HEK293 (cell line): ENCODE measurements at regions not wholly inside any gene's neighbourhood (a gene's known extent, or its start where the extent isn't known, plus 50 kb on each side); places are given as distances from the start of the nearest gene placed in this dataset.

Source experiments
- CTCF ChIA-PET: fragments of 350-600 bp; formaldehyde crosslinking; extraction: SDS; loops from one replicate; lab custom pipeline; 2021; ENCODE audit warnings: antibody characterized with exemption; lab: Yijun Ruan, JAX
- POLR2A ChIA-PET: fragments of 300-600 bp; formaldehyde crosslinking; extraction: SDS; loops from one replicate; lab custom pipeline; 2020; ENCODE audit warnings: antibody characterized with exemption, inconsistent platforms; lab: Yijun Ruan, JAX
- H3K27ac ChIP-seq: fragments of 200-500 bp; sonication (Bioruptor generic); 2 replicates; pipeline ENCODE4 v1.5.1; 2014; ENCODE audit warnings: low read depth, low read length, control low read depth, inconsistent platforms; ENCODE audit errors: extremely low read depth
- H3K36me3 ChIP-seq, 2 experiments: fragments of 200-500 bp in 1 of 2; sonication (Bioruptor generic) in 1 of 2; 1 replicate in 1 of 2; 2 replicates in 1 of 2; pipeline ENCODE4 v1.5.1; 2014 to 2017; ENCODE audit warnings: inconsistent platforms in 2 of 2, low read length in 2 of 2; ENCODE audit not compliant: control insufficient read depth in 2 of 2, insufficient read depth in 1 of 2
- H3K4me1 ChIP-seq: fragments of 200-500 bp; sonication (Bioruptor generic); 2 replicates; pipeline ENCODE4 v1.5.1; 2014; ENCODE audit warnings: mild to moderate bottlenecking, low read length, inconsistent platforms; ENCODE audit not compliant: control insufficient read depth, insufficient read depth
- H3K4me3 ChIP-seq: 2 replicates; pipeline ENCODE4 v1.5.1; 2011; ENCODE audit warnings: low read depth, mild to moderate bottlenecking, control low read depth, low read length, moderate library complexity
- H3K9me3 ChIP-seq: fragments of 200-500 bp; sonication (Bioruptor generic); 2 replicates; pipeline ENCODE4 v1.5.1; 2014; ENCODE audit warnings: low read depth, low read length, inconsistent platforms; ENCODE audit not compliant: control insufficient read depth, insufficient read depth
- GFI1B ChIP-seq: fragments of 450-650 bp; formaldehyde crosslinking; IDR thresholded peaks from 2 replicates; pipeline ENCODE4 v1.5.1; 2016; ENCODE audit warnings: missing biosample characterization, missing genetic modification characterization
- GLI2 ChIP-seq: fragments of 450-650 bp; formaldehyde crosslinking; IDR thresholded peaks from 2 replicates; pipeline ENCODE4; 2017; ENCODE audit warnings: missing biosample characterization, missing genetic modification characterization, low read depth, borderline replicate concordance
- PRDM1 ChIP-seq: fragments of 450-650 bp; formaldehyde crosslinking; IDR thresholded peaks from 2 replicates; pipeline ENCODE4; 2016; ENCODE audit warnings: missing biosample characterization, missing genetic modification characterization
- PRDM2 ChIP-seq: fragments of 450-650 bp; formaldehyde crosslinking; IDR thresholded peaks from 2 replicates; pipeline ENCODE4 v1.5.1; 2016; ENCODE audit warnings: missing biosample characterization, missing genetic modification characterization, borderline replicate concordance
- TCF7L2 ChIP-seq: IDR thresholded peaks from 2 replicates; pipeline ENCODE4 v1.6.1; 2011; ENCODE audit warnings: low read depth, mild to moderate bottlenecking, inconsistent platforms, low read length, moderate library complexity, borderline replicate concordance
- ZNF146 ChIP-seq: fragments of 450-650 bp; formaldehyde crosslinking; IDR thresholded peaks from 2 replicates; pipeline ENCODE4 v1.5.1; 2016; ENCODE audit warnings: missing biosample characterization, missing genetic modification characterization
- ZNF184 ChIP-seq: fragments of 450-650 bp; IDR thresholded peaks from 2 replicates; pipeline ENCODE4 v1.5.1; 2018; ENCODE audit warnings: missing biosample characterization, mild to moderate bottlenecking, missing genetic modification characterization
- ZNF202 ChIP-seq: fragments of 450-650 bp; formaldehyde crosslinking; IDR thresholded peaks from 2 replicates; pipeline ENCODE4 v1.5.1; 2016; ENCODE audit warnings: missing biosample characterization, missing genetic modification characterization, borderline replicate concordance
- ZNF239 ChIP-seq: fragments of 450-650 bp; formaldehyde crosslinking; IDR thresholded peaks from 2 replicates; pipeline ENCODE4 v1.5.1; 2016; ENCODE audit warnings: missing biosample characterization, missing genetic modification characterization
- ZNF280C ChIP-seq: fragments of 450-650 bp; formaldehyde crosslinking; IDR thresholded peaks from 2 replicates; pipeline ENCODE4 v1.5.1; 2016; ENCODE audit warnings: missing biosample characterization, missing genetic modification characterization
- ZNF302 ChIP-seq: fragments of 450-650 bp; formaldehyde crosslinking; IDR thresholded peaks from 2 replicates; pipeline ENCODE4 v1.5.1; 2016; ENCODE audit warnings: missing biosample characterization, missing genetic modification characterization, low read depth
- ZNF37A ChIP-seq: fragments of 450-650 bp; IDR thresholded peaks from 2 replicates; pipeline ENCODE4 v1.5.1; 2018; ENCODE audit warnings: missing biosample characterization, missing genetic modification characterization
- ZNF391 ChIP-seq: fragments of 450-650 bp; formaldehyde crosslinking; IDR thresholded peaks from 2 replicates; pipeline ENCODE4 v1.5.1; 2016; ENCODE audit warnings: low read depth, missing biosample characterization, missing genetic modification characterization, borderline replicate concordance
- ZNF514 ChIP-seq: fragments of 450-650 bp; formaldehyde crosslinking; IDR thresholded peaks from 2 replicates; pipeline ENCODE4 v1.5.1; 2016; ENCODE audit warnings: missing biosample characterization, missing genetic modification characterization
- ZNF580 ChIP-seq: fragments of 450-650 bp; formaldehyde crosslinking; IDR thresholded peaks from 2 replicates; pipeline ENCODE4 v1.5.1; 2016; ENCODE audit warnings: missing biosample characterization, missing genetic modification characterization
- ZNF785 ChIP-seq: fragments of 450-650 bp; formaldehyde crosslinking; IDR thresholded peaks from 2 replicates; pipeline ENCODE4 v1.5.1; 2016; ENCODE audit warnings: missing biosample characterization, missing genetic modification characterization
- TF ChIP-seq, protein P1 (sequence below): fragments of 450-650 bp; formaldehyde crosslinking; IDR thresholded peaks from 2 replicates; pipeline ENCODE4 v1.5.1; 2016; ENCODE audit warnings: missing biosample characterization, missing genetic modification characterization
- TF ChIP-seq, protein P2 (sequence below): fragments of 450-650 bp; formaldehyde crosslinking; IDR thresholded peaks from 2 replicates; pipeline ENCODE4 v1.5.1; 2016; ENCODE audit warnings: missing biosample characterization, missing genetic modification characterization

DNA sequence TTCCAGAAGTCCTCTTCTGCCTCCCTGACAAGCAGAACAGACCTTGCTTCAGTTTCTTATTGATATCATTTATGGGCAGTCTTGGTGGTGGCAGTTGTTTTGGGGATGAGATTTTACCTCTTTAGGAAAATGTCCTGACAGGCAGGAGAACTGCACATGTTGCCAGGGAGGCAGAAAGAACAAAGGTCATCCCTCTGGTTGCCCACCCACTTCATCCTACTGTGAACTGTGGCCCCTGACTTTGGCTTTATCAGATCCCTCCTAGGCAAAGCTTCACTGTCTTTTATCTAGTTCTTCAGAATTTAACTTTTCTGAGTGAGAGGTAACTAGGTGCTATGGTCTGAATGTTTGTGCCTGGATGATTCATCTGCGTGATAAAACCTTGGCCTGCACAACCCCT, 2071.3 kb upstream of the CELF4 start:
- POLR2A ChIA-PET = no interaction called here
- H3K9me3 ChIP-seq = no peaks in the 10 kb centered on the region
- CTCF ChIA-PET = no interaction called here
- H3K36me3 ChIP-seq = no peaks in the 10 kb centered on the region
- H3K4me1 ChIP-seq = no peaks in the 10 kb centered on the region
- no peak for TF ChIP-seq GLI2 (tag by site-specific recombination)
- TF ChIP-seq PRDM2 (tag by site-specific recombination) = no peak
- no peak for TF ChIP-seq ZNF514
- TF ChIP-seq ZNF280C (tag by site-specific recombination) = no peak
- no peak for TF ChIP-seq ZNF302
- TF ChIP-seq ZNF239 (tag by site-specific recombination) = no peak
- TF ChIP-seq PRDM1 (tag by site-specific recombination) = no peak
- TF ChIP-seq TCF7L2 = no peak
- TF ChIP-seq ZNF391 (tag by site-specific recombination) = no peak
- TF ChIP-seq ZNF37A (tag by site-specific recombination) = no peak
- TF ChIP-seq ZNF580 (tag by site-specific recombination) = no peak
- no peak for TF ChIP-seq GFI1B
- no peak for TF ChIP-seq ZNF184
- no peak for TF ChIP-seq ZNF785 (tag by site-specific recombination)
- TF ChIP-seq, protein P1, sequence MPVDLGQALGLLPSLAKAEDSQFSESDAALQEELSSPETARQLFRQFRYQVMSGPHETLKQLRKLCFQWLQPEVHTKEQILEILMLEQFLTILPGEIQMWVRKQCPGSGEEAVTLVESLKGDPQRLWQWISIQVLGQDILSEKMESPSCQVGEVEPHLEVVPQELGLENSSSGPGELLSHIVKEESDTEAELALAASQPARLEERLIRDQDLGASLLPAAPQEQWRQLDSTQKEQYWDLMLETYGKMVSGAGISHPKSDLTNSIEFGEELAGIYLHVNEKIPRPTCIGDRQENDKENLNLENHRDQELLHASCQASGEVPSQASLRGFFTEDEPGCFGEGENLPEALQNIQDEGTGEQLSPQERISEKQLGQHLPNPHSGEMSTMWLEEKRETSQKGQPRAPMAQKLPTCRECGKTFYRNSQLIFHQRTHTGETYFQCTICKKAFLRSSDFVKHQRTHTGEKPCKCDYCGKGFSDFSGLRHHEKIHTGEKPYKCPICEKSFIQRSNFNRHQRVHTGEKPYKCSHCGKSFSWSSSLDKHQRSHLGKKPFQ (tag by site-specific recombination) = no peak
- no peak for TF ChIP-seq ZNF202 (tag by site-specific recombination)
- TF ChIP-seq, protein P2, sequence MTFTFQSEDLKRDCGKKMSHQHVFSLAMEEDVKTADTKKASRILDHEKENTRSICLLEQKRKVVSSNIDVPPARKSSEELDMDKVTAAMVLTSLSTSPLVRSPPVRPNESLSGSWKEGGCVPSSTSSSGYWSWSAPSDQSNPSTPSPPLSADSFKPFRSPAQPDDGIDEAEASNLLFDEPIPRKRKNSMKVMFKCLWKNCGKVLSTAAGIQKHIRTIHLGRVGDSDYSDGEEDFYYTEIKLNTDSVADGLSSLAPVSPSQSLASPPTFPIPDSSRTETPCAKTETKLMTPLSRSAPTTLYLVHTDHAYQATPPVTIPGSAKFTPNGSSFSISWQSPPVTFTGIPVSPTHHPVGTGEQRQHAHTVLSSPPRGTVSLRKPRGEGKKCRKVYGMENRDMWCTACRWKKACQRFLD (tag by site-specific recombination) = no peak
- no peak for TF ChIP-seq ZNF146 (tag by site-specific recombination)
- H3K27ac ChIP-seq = no peak overlapping the region
- H3K4me3 ChIP-seq = no peak overlapping the region
